Right renal cortex interstitium (tissue), 3 donors: ENCODE measurements at regions not wholly inside any gene's neighbourhood (a gene's known extent, or its start where the extent isn't known, plus 50 kb on each side); places are given as distances from the start of the nearest gene placed in this dataset.
"Not testable (repeated sequence)": the region's sequence is repeated elsewhere in the genome, so short reads cannot be mapped to it uniquely, and the experiment has no call there.

Experiments used
- DNase-seq, 3 donors: peaks; one replicate each; pipeline ENCODE4 v3.0.0-alpha.2; 2013; ENCODE audit warnings: low read depth in 3 of 3, low spot score in 2 of 3

- DNase-seq, result no peak
Measured at GRCh38 chr4:15333692-15334633, 93.9 kb upstream of the C1QTNF7 start.

DNA sequence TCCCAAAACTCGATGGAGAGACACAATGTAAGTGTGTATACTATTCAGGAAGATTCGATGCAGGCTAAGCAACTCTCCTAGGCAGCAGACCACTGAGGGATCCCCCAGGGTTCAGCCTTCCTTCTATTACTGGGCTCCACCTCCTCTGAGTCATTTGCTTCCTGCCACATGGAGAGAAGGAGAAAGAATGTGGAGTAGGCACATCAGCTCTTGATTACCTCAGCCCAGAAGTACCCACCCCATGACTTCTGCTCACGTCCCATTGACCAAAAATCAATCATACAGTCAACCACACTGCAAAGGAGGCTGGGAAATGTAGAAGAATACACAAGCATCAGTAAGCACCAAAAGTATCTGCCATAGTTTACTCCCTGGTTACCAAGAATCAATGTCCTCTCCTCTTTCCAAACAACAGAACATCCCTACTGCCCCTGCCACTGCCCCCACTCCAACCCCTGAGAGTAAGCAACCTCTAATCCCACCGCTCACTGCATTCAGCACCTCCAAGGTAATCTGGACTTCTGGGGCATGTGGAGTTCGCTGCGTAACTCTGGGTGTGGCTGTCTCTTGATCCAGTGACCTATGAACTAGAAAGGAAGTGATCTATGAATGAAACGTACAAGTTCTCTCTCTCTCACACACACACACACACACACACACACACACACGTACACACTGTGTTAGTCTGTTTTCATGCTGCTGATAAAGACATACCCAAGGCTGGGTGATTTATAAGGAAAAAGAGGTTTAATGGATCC lies 91.2 kb upstream of the C1QTNF7 start:
- DNase-seq, result no peak

- not testable (repeated sequence) for DNase-seq
Measured at GRCh38 chr4:15337168-15337657, 90.6 kb upstream of the C1QTNF7 start.

DNA sequence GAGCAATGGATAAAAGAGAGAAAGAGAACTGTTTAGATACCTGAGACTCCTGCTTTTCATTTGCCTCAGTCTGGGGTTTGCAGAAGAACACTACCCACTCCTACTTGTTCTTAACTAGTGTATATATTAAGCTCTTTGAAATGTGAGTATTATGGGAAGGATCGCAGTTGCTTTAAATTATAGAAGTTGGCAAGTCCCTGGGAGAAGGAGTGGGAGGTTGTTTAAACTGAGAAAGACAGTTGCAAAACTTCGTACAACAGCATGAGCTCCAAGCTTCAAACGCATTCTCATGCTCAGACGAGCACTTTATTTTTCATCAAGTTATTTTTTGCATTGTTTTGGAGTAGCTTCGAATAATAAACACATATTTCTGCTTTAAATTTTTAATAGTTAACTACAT lies 88.1 kb upstream of the C1QTNF7 start:
- peak in 1 of 3 donors; percentile 67 for DNase-seq

GRCh38 chr4:15340332-15340731 lies 87.5 kb upstream of the C1QTNF7 start:
- no peak for DNase-seq

DNA sequence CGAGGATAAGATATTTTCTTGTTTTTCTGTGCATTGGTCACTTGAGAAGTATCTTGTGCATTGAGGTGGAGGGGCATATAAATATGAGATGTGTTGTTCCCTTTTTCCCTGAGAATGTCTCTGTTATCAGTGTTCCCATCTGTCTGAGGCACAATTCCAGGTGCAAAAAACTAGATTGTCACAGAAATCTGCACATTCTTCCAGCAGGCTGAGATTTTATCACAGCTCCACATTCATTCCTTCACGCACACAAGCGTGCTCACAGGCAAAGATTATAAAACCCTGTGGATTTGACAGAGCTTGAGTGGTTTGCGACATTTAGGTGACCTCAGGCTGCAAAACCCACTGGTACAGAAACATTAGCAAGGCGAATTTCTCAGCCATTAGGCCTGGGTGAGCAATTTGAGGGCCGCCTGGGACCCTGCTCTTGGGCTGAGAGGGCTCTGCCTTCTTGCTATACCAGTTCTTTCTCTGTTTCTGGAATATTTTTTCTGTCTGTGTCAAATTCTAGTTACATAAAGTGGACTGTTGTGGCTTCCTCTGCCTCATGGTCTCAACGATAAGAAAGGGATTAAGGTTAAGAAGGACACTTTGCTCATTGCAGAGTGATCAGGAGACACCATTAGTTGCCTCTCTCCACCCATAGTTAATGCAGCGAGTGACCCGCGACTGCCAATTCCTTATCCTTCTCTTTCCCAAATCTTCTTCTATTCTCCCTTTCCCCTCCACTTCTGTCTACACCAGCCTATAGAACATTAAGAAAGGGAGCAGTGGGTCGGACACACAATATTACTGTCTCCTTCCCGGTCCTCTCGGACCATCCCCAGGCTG lies 86.7 kb upstream of the C1QTNF7 start:
- no peak for DNase-seq

DNA sequence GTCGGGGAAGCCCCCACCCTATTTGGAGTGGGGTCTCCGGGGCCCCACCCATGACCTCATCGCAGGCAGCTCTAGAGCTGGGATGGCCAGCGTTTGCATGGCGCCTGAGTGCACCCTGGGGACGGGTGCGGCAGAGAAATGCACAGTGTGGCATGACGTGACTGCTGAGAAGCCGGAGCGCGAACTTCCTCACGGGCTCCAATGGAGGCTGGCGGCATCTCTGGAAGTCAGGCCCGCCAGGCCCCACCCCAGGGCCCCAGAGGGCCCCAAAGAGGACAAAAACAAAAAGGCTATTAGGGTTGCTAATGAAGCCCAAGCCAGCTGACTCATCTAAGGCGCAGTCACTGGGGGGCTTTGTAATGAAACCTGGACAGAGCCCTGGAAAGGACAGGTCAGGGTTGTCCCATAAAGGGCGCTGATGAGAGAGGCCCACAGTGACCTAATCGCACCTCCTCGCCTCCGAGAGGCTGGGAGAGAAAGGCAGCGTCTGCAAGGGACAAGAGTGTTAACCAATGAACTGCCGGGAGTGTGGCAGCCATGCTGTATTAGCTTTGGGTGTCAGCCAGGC lies 86.0 kb upstream of the C1QTNF7 start:
- no peak for DNase-seq

GRCh38 chr4:15343000-15343399 lies 84.8 kb upstream of the C1QTNF7 start:
- DNase-seq, result no peak

DNA sequence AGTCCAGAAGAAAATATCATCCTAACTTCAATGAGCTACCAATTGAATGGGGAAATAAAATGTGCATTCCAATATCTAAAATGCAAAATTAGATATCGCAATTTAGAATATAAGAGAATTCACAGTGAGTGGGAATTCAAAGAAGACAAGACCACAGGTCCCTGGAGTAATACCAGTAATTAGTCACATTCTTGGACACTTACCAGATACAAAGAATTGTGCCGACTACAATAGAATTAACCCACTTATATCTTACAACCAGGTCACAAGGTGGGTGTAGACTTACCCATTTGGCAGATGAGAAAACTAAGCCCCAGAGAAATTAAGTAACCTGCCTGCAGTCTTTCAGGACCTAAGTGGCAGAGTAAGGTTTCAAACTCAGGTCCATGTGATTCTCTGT lies 84.3 kb upstream of the C1QTNF7 start:
- DNase-seq, result no peak

DNA sequence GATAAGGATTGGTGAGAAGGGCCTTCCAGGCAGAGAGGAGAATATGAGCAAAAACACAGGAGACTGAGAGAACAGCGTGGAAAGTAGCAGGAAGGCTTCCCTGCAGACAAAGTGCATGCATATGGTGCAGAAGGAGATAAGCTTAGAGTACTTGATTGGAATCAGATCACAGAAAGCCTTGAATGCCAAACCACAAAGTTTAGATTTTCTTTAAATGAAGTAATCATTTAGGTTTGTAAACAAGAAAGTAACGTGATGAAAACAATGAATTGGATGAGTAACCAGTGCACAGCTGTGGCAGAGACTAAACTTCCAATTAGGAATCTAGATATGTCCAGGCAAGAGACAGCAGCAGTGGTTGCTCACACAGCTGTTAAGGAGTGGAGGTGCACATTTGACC lies 83.8 kb upstream of the C1QTNF7 start:
- no peak for DNase-seq

DNA sequence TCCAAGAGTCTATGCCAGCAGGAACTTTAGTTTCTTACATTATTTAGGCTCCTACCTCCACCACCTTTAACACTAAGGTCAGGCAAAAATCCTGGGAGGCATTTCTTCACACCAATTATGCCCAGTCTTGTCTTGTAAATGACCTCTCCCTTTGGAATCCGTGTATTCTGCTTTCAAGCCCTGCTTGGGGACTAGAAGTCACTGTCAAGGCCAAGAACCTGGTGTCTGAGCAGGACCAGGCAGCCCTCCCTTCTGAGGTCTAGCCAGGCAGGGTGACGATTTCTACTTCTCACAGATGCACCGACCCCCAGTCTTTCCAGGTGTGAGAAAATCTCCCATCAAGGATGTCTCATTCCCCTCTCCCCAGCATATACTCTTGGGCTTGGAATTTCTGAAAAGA lies 82.7 kb upstream of the C1QTNF7 start:
- no peak for DNase-seq

GRCh38 chr4:15348236-15348635 lies 79.6 kb upstream of the C1QTNF7 start:
- no peak for DNase-seq

DNA sequence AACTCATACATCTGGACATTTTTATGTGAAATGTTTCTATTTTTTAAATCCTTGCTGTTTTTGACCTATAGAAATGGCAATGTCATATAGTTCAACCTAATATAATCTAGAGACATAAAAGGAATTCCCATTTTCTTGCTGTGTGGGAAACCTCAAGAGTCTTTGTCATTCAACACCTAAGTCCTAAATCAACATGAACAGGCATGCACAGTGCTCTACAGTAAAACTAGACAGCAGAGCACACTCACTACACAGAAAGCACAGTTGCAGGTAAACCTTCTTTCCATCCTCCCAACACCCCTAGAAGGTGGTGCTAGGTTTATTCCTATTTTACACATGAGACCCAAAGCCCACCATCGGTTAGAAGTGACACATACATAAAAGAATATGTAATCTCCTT lies 79.1 kb upstream of the C1QTNF7 start:
- DNase-seq, result no peak

- no peak for DNase-seq
Measured at GRCh38 chr4:15349531-15349935, 78.3 kb upstream of the C1QTNF7 start.

DNA sequence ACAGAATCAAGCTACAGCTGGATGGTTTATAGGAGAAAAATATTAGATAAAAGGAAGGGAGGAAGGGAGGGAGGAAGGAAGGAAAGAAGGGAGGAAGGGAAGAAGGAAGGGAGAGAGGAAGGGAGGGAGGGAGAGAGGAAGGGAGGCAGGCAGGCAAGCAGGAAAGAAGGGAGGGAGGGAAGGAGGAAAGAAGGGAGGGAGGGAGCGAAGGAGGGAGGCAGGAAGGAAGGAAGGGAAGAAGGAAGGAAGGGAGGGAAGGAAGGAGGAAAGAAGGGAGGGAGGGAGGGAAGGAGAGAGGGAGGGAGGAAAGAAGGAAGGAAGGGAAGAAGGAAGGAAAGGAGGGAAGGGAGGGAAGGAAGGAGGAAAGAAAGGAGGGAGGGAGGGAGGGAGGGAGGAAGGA lies 77.9 kb upstream of the C1QTNF7 start:
- DNase-seq, result no peak

- no peak for DNase-seq
Measured at GRCh38 chr4:15352524-15352923, 75.3 kb upstream of the C1QTNF7 start.

DNA sequence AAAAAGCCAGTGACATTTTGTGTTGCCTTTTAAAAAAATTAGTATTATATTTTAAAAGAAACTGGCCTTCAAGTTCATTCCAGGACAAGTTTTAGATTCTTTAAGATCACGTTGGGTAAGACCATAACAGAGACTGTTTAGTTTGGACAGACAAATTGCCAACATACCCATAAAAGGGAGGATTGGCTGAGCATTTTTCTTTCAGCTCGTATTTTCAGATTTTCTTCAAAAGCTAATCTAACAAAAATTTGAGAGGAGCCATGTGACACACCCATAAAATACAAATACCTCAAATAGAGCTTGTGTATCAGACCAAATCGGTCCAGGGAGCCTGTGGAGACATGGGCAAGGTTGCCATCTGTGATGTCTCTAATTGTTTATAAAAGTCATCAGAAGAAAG lies 74.6 kb upstream of the C1QTNF7 start:
- no peak for DNase-seq

DNA sequence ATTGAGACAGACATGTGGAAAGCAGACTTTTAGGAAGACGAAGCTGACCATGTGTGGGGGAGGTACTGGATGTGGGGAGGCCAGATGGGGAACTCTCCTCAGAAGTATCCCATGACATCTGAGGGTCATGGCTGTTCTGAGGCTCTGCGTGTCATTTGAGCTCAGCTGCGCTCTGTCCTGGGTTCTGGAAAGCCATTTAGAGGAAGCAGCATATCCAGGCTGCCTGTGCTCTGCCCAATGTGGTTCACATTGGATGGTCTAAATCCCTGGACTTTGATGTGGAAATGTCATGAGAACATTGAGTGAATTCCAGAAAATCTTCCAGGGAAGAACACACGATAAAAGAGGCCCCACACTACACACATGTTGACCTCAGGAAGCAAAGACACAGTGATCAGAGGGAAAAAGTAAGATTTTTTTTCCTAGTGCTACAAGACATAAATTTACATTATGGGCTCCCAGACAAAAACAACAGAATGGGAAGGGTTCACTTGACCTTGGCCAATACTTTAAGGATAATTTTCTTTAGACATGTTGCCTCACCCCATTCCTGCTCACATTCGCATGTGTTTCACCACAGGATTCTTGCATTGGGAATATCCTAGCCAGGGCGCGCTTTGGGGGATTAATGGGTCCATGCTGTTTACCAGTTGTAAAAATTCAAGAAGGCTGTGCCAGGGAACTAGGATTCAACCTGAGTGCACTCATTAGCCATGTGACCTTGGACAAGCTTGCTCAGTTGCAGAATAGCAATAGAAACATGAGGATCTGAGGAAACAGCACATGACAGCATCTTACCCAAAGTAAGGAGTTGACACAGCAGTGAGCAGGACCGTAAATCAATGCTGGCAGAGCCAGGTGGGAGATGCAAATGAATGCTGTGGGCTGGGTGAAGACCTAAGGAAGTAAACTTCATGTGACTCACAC lies 73.2 kb upstream of the C1QTNF7 start:
- DNase-seq, result no peak

DNA sequence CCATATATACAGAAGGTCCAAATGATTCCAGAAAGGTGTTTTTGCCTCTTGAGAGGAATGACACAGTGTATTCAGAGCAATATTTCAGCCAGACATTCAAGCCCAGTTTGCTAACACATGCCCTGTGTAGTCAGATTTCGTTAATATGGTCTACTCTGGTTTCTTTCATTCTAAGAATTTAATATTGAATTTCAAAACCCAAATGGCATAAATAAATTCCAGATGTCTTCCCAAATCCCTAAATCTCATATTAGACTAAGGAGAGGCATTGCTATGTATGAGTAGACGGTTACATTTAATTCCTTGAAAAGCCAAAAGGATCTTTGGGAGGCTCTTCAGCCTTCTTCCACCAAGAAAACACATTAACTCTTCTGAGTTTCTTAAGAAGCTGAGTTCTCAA lies 66.3 kb upstream of the C1QTNF7 start:
- no peak for DNase-seq
